HG03196 (cell line): ENCODE measurements at regions not wholly inside any gene's neighbourhood (a gene's known extent, or its start where the extent isn't known, plus 50 kb on each side); places are given as distances from the start of the nearest gene placed in this dataset.
"Not testable (repeated sequence)": the region's sequence is repeated elsewhere in the genome, so short reads cannot be mapped to it uniquely, and the experiment has no call there.

Source experiments
- ATAC-seq: cut with Tn5 transposase; IDR thresholded peaks from one replicate; pipeline ENCODE4 v1.9.1; 2021; ENCODE audit not compliant: unreplicated experiment

- ATAC-seq = no peak
These were observed 320.5 kb upstream of the THBS1 start for GRCh38 chr15:39260391-39260790.

GRCh38 chr15:39260791-39261190 is 320.1 kb upstream of the THBS1 start:
- no peak for ATAC-seq

GRCh38 chr15:39261397-39262183 is 319.3 kb upstream of the THBS1 start:
- ATAC-seq = not testable (repeated sequence)

- ATAC-seq = not testable (repeated sequence)
These were observed 317.7 kb upstream of the THBS1 start for GRCh38 chr15:39262995-39263772.

- ATAC-seq = no peak
These were observed 315.6 kb upstream of the THBS1 start for GRCh38 chr15:39265261-39265660.

- ATAC-seq = no peak
These were observed 314.0 kb upstream of the THBS1 start for GRCh38 chr15:39266890-39267289.

- ATAC-seq = no peak
These were observed 313.2 kb upstream of the THBS1 start for GRCh38 chr15:39267685-39268084.

GRCh38 chr15:39269352-39269751 is 311.5 kb upstream of the THBS1 start:
- ATAC-seq = no peak

- no peak for ATAC-seq
These were observed 311.1 kb upstream of the THBS1 start for GRCh38 chr15:39269821-39270220.

GRCh38 chr15:39270221-39270855 is 310.5 kb upstream of the THBS1 start:
- ATAC-seq = no peak

GRCh38 chr15:39270934-39271333 is 309.9 kb upstream of the THBS1 start:
- ATAC-seq = no peak

GRCh38 chr15:39272901-39273300 is 308.0 kb upstream of the THBS1 start:
- ATAC-seq = no peak

GRCh38 chr15:39273717-39274411 is 307.0 kb upstream of the THBS1 start:
- no peak for ATAC-seq

GRCh38 chr15:39275066-39275465 is 305.8 kb upstream of the THBS1 start:
- ATAC-seq = no peak

- ATAC-seq = no peak
These were observed 301.6 kb upstream of the THBS1 start for GRCh38 chr15:39279311-39279710.

- ATAC-seq = no peak
These were observed 299.8 kb upstream of the THBS1 start for GRCh38 chr15:39281094-39281493.

GRCh38 chr15:39282663-39283208 is 298.1 kb upstream of the THBS1 start:
- ATAC-seq = no peak

- ATAC-seq = no peak
These were observed 297.3 kb upstream of the THBS1 start for GRCh38 chr15:39283531-39283930.

- no peak for ATAC-seq
These were observed 295.8 kb upstream of the THBS1 start for GRCh38 chr15:39285071-39285470.

- no peak for ATAC-seq
These were observed 295.2 kb upstream of the THBS1 start for GRCh38 chr15:39285663-39286062.

GRCh38 chr15:39286706-39287105 is 294.2 kb upstream of the THBS1 start:
- ATAC-seq = no peak
